ENCODE measurements at regions not wholly inside any gene's neighbourhood (a gene's known extent, or its start where the extent isn't known, plus 50 kb on each side); places are given as distances from the start of the nearest gene placed in this dataset.

- 80 to 82% methylated on average over 1 of the region's 1 CpG for WGBS, 2 donors
- H3K9me3 ChIP-seq (ENCODE audit: control insufficient read depth in 4 of 4, insufficient read depth in 3 of 4, low read length in 3 of 4): peaks cover 0 to 8% (median 1%) of the 10 kb centered on the region in 4 donors
Observed at GRCh38 chr4:160283081-160283480, 1180.2 kb downstream of the RAPGEF2 start.

GRCh38 chr4:160284516-160284915 lies 1181.6 kb downstream of the RAPGEF2 start:
- H3K4me1 ChIP-seq (ENCODE audit: control insufficient read depth in 5 of 5, insufficient read depth in 5 of 5, low read length in 5 of 5): no peaks in the 10 kb centered on the region
- H3K4me3 ChIP-seq: no peak overlapping the region
- no peaks in the 10 kb centered on the region for H3K27me3 ChIP-seq (ENCODE audit: control insufficient read depth in 3 of 3, insufficient read depth in 3 of 3, low read length in 2 of 3)
- ATAC-seq (ENCODE audit: insufficient read depth, low FRiP score) (no peak), DNase-seq (no peak)
- H3K9ac ChIP-seq (ENCODE audit: insufficient read depth in 1 of 2, low read length in 2 of 2): no peak overlapping the region
- no peak overlapping the region for H3K27ac ChIP-seq (ENCODE audit: low read depth in 1 of 2, low read length in 1 of 2)
- TF ChIP-seq CTCF (IDR thresholded peaks at IDR 0.05; ENCODE audit: control extremely low read depth, extremely low read depth): no peak
- no peaks in the 10 kb centered on the region for H3K36me3 ChIP-seq (ENCODE audit: control insufficient read depth in 4 of 4, insufficient read depth in 4 of 4, low read length in 4 of 4)
- WGBS, 2 donors: 90 to 91% methylated on average over 1 of the region's 1 CpG
- H3K9me3 ChIP-seq (ENCODE audit: control insufficient read depth in 4 of 4, insufficient read depth in 3 of 4, low read length in 3 of 4): peaks cover 0 to 8% (median 0%) of the 10 kb centered on the region in 4 donors

More at GRCh38 chr4:160283081-160283480, 1180.2 kb downstream of the RAPGEF2 start:
- H3K9ac ChIP-seq (ENCODE audit: insufficient read depth in 1 of 2, low read length in 2 of 2): no peak overlapping the region
- ATAC-seq (ENCODE audit: insufficient read depth, low FRiP score) (no peak), DNase-seq (no peak)
- no peaks in the 10 kb centered on the region for H3K27me3 ChIP-seq (ENCODE audit: control insufficient read depth in 3 of 3, insufficient read depth in 3 of 3, low read length in 2 of 3)
- no peak for TF ChIP-seq CTCF (IDR thresholded peaks at IDR 0.05; ENCODE audit: control extremely low read depth, extremely low read depth)
- no peak overlapping the region for H3K27ac ChIP-seq (ENCODE audit: low read depth in 1 of 2, low read length in 1 of 2)
- H3K4me3 ChIP-seq: no peak overlapping the region
- H3K36me3 ChIP-seq (ENCODE audit: control insufficient read depth in 4 of 4, insufficient read depth in 4 of 4, low read length in 4 of 4): no peaks in the 10 kb centered on the region
- H3K4me1 ChIP-seq (ENCODE audit: control insufficient read depth in 5 of 5, insufficient read depth in 5 of 5, low read length in 5 of 5): no peaks in the 10 kb centered on the region

- H3K36me3 ChIP-seq (ENCODE audit: control insufficient read depth in 4 of 4, insufficient read depth in 4 of 4, low read length in 4 of 4): no peaks in the 10 kb centered on the region
- H3K27ac ChIP-seq (ENCODE audit: low read depth in 1 of 2, low read length in 1 of 2): no peak overlapping the region
- TF ChIP-seq CTCF (IDR thresholded peaks at IDR 0.05; ENCODE audit: control extremely low read depth, extremely low read depth): no peak
- H3K27me3 ChIP-seq (ENCODE audit: control insufficient read depth in 3 of 3, insufficient read depth in 3 of 3, low read length in 2 of 3): no peaks in the 10 kb centered on the region
- no peak overlapping the region for H3K4me3 ChIP-seq
- 0% methylated on average over 1 of the region's 1 CpG for WGBS, 2 donors
- DNase-seq (no peak), ATAC-seq (ENCODE audit: insufficient read depth, low FRiP score) (no peak)
- H3K9ac ChIP-seq (ENCODE audit: insufficient read depth in 1 of 2, low read length in 2 of 2): no peak overlapping the region
- H3K4me1 ChIP-seq (ENCODE audit: control insufficient read depth in 5 of 5, insufficient read depth in 5 of 5, low read length in 5 of 5): no peaks in the 10 kb centered on the region
- peaks cover 0 to 4% (median 0%) of the 10 kb centered on the region in 4 donors for H3K9me3 ChIP-seq (ENCODE audit: control insufficient read depth in 4 of 4, insufficient read depth in 3 of 4, low read length in 3 of 4)
Observed at GRCh38 chr4:160286051-160286450, 1183.2 kb downstream of the RAPGEF2 start.

GRCh38 chr4:160296476-160296875 lies 1193.6 kb downstream of the RAPGEF2 start:
- no peak for ATAC-seq (ENCODE audit: insufficient read depth, low FRiP score)
- no peaks in the 10 kb centered on the region for H3K36me3 ChIP-seq (ENCODE audit: control insufficient read depth in 4 of 4, insufficient read depth in 4 of 4, low read length in 4 of 4)
- no peak overlapping the region for H3K9ac ChIP-seq (ENCODE audit: insufficient read depth in 1 of 2, low read length in 2 of 2)
- H3K4me3 ChIP-seq: no peak overlapping the region
- no peak for DNase-seq
- no peak overlapping the region for H3K27ac ChIP-seq (ENCODE audit: low read depth in 1 of 2, low read length in 1 of 2)
- TF ChIP-seq CTCF (IDR thresholded peaks at IDR 0.05; ENCODE audit: control extremely low read depth, extremely low read depth): no peak
- H3K9me3 ChIP-seq (ENCODE audit: control insufficient read depth in 4 of 4, insufficient read depth in 3 of 4, low read length in 3 of 4): no peaks in the 10 kb centered on the region
- no peaks in the 10 kb centered on the region for H3K27me3 ChIP-seq (ENCODE audit: control insufficient read depth in 3 of 3, insufficient read depth in 3 of 3, low read length in 2 of 3)
- 79 to 80% methylated on average over 1 of the region's 1 CpG for WGBS, 2 donors
- no peaks in the 10 kb centered on the region for H3K4me1 ChIP-seq (ENCODE audit: control insufficient read depth in 5 of 5, insufficient read depth in 5 of 5, low read length in 5 of 5)

All from lung (tissue), 11 donors.